ENCODE measurements at regions not wholly inside any gene's neighbourhood (a gene's known extent, or its start where the extent isn't known, plus 50 kb on each side); places are given as distances from the start of the nearest gene placed in this dataset.

- TF ChIP-seq MAFK (IDR thresholded peaks at IDR 0.05; ENCODE audit: low read depth, low read length) (no peak), SMC3 (IDR thresholded peaks at IDR 0.05; ENCODE audit: low read depth, low read length) (no peak), RCOR1 (IDR thresholded peaks at IDR 0.05; ENCODE audit: insufficient replicate concordance, low read length) (no peak), CEBPB (IDR thresholded peaks at IDR 0.05; ENCODE audit: low read depth, low read length) (no peak)
- Histone ChIP-seq H3K9me1 (ENCODE audit: insufficient read depth, low read length) (no peaks in the 10 kb centered on the region), H4K91ac (ENCODE audit: insufficient read depth, low read depth, low read length) (no peak overlapping the region), H3K56ac (ENCODE audit: extremely low read depth, insufficient read depth, low read length) (no peak overlapping the region), H4K8ac (ENCODE audit: low read depth in 2 of 2, low read length in 2 of 2) (no peak overlapping the region), H4K20me1 (ENCODE audit: insufficient read depth, low read length) (no peaks in the 10 kb centered on the region), H2BK15ac (ENCODE audit: low read depth, low read length) (no peak overlapping the region), H3K27ac (ENCODE audit: insufficient read depth, low read length) (no peak overlapping the region), H3K4me2 (ENCODE audit: low read depth, low read length) (no peak overlapping the region), H2AK9ac (replicated peaks; ENCODE audit: low read depth, low read length, poor library complexity) (no peak overlapping the region), H2BK120ac (ENCODE audit: low read depth, low read length) (no peak overlapping the region), H3K14ac (replicated peaks; ENCODE audit: low read depth, low read length) (no peak overlapping the region), H3K4me1 (ENCODE audit: control insufficient read depth, insufficient read depth, low read length) (no peaks in the 10 kb centered on the region), H2AFZ (replicated peaks; ENCODE audit: low read length, poor library complexity) (no peak overlapping the region), H3K4me3 (ENCODE audit: insufficient read depth, low read depth, low read length) (no peak overlapping the region), H3K36me3 (ENCODE audit: control insufficient read depth, insufficient read depth, low read length) (no peaks in the 10 kb centered on the region), H3K9me3 (ENCODE audit: control insufficient read depth, insufficient read depth, low read length) (peaks cover 5% of the 10 kb centered on the region; the same call in 1 of the 2 replicates), H3K4ac (ENCODE audit: low read depth, low read length) (no peak overlapping the region), H4K5ac (ENCODE audit: low read depth, low read length) (no peak overlapping the region), H3K9ac (ENCODE audit: low read depth, low read length) (no peak overlapping the region), H3K79me1 (ENCODE audit: low read depth in 1 of 2, low read length in 2 of 2) (peaks cover 17 to 28% of the 10 kb centered on the region in 2 experiments), H2BK20ac (ENCODE audit: low read depth, low read length) (no peak overlapping the region), H3K27me3 (ENCODE audit: control insufficient read depth, insufficient read depth, low read length) (no peaks in the 10 kb centered on the region), H3K23ac (ENCODE audit: low read depth, low read length) (no peak overlapping the region), H3K18ac (ENCODE audit: low read depth, low read length) (no peak overlapping the region), H2BK5ac (ENCODE audit: low read depth, low read length, poor library complexity, severe bottlenecking) (no peak overlapping the region), H2AK5ac (ENCODE audit: low read depth, low read length) (no peak overlapping the region)
- POLR2A ChIA-PET (ENCODE audit: unreplicated experiment): no interaction called here
- in situ Hi-C loops (cut with MboI; ENCODE audit: low sequenced_read_pairs): no loop called here
- ATAC-seq (ENCODE audit: low read depth): no peak
- dilution Hi-C loops (cut with HindIII; ENCODE audit: low sequenced_read_pairs, unreplicated experiment): no loop called here
- CTCF ChIA-PET: no interaction called here
- no TSS peak for BruUV-seq (replicated peaks)
- no CpG with 5 or more reads among the region's 2 CpGs for WGBS, 2 experiments (ENCODE audit: extremely low coverage in 2 of 2, insufficient read length in 1 of 2)
- DNase-seq: no peak
- intact Hi-C loops (cut with micrococcal nuclease): no loop called here
These were observed 506.2 kb upstream of the RGS6 start for GRCh38 chr14:71426001-71426400.
